Panc1 (cell line): ENCODE measurements at regions not wholly inside any gene's neighbourhood (a gene's known extent, or its start where the extent isn't known, plus 50 kb on each side); places are given as distances from the start of the nearest gene placed in this dataset.

Experiments
- ATAC-seq: fragments of 200-7000 bp; cut with Tn5 transposase; 2 replicates; pipeline ENCODE4 v1.9.1; 2020; ENCODE audit warnings: mild to moderate bottlenecking, moderate library complexity
- BruUV-seq: library from RNA; stranded (reverse); fragments of 400-500 nt; replicated peaks from 2 replicates; lab custom pipeline; 2021; lab: Mats Ljungman, UMichigan
- CTCF ChIA-PET: fragments of 300-600 bp; sonication (Branson Sonifier 250); formaldehyde crosslinking; loops from one replicate; lab custom pipeline; 2022; ENCODE audit warnings: antibody characterized with exemption; lab: Charles Lee
- POLR2A ChIA-PET: fragments of 300-600 bp; sonication (Branson Sonifier 250); formaldehyde crosslinking; loops from one replicate; lab custom pipeline; 2022; ENCODE audit warnings: antibody characterized with exemption; lab: Charles Lee
- DNase-seq: peaks from one replicate; pipeline ENCODE4 v3.0.0-alpha.2; 2010; ENCODE audit warnings: low read depth, low spot score
- H3K27ac ChIP-seq: 2 replicates; pipeline ENCODE4 v1.5.1; 2011; ENCODE audit warnings: mild to moderate bottlenecking, low read length, inconsistent platforms
- H3K27me3 ChIP-seq: fragments of 200-500 bp; sonication (Bioruptor generic); 2 replicates; pipeline ENCODE4 v1.6.0; 2014; ENCODE audit warnings: low read length, inconsistent platforms; ENCODE audit not compliant: control insufficient read depth, insufficient read depth
- H3K36me3 ChIP-seq: fragments of 200-500 bp; sonication (Bioruptor generic); 2 replicates; pipeline ENCODE4 v1.5.1; 2014; ENCODE audit warnings: inconsistent platforms, mild to moderate bottlenecking, low read length, moderate library complexity; ENCODE audit not compliant: control insufficient read depth, insufficient read depth
- H3K4me1 ChIP-seq: 2 replicates; pipeline ENCODE4 v1.5.1; 2011; ENCODE audit warnings: inconsistent platforms, mild to moderate bottlenecking, low read length, moderate library complexity; ENCODE audit not compliant: control insufficient read depth, insufficient read depth
- H3K4me3 ChIP-seq, 2 experiments: 2 replicates each; pipeline ENCODE4 v1.5.1; 2011 to 2012; ENCODE audit warnings: low read depth in 2 of 2, low read length in 2 of 2, mild to moderate bottlenecking in 2 of 2, inconsistent platforms in 1 of 2, moderate library complexity in 1 of 2
- H3K9me3 ChIP-seq: fragments of 200-500 bp; sonication (Bioruptor generic); 2 replicates; pipeline ENCODE4 v1.5.1; 2014; ENCODE audit warnings: low read depth, mild to moderate bottlenecking, inconsistent platforms, low read length, moderate library complexity; ENCODE audit not compliant: control insufficient read depth, insufficient read depth
- POLR2AphosphoS5 ChIP-seq: IDR thresholded peaks from 2 replicates; pipeline ENCODE4 v1.6.1; 2012; ENCODE audit warnings: mild to moderate bottlenecking, low read depth, low read length, moderate library complexity
- REST ChIP-seq, 2 experiments: IDR thresholded peaks; 2 replicates each; pipeline ENCODE4 v1.6.1; 2011 to 2012; ENCODE audit warnings: low read depth in 2 of 2, control low read depth in 1 of 2, low read length in 1 of 2, mild to moderate bottlenecking in 1 of 2, moderate library complexity in 1 of 2; ENCODE audit not compliant: insufficient read depth in 1 of 2
- SIN3A ChIP-seq: IDR thresholded peaks from 2 replicates; pipeline ENCODE4 v1.6.1; 2012; ENCODE audit warnings: low read depth, mild to moderate bottlenecking, low read length, moderate library complexity, borderline replicate concordance; ENCODE audit not compliant: insufficient read depth
- TCF7L2 ChIP-seq: IDR thresholded peaks from 2 replicates; pipeline ENCODE4 v1.6.1; 2011; ENCODE audit warnings: mild to moderate bottlenecking, low read depth, low read length, inconsistent platforms
- in situ Hi-C: cut with HindIII; loops from 2 replicates; pipeline ENCODE4 v1.10.0; 2016; ENCODE audit warnings: low sequenced_read_pairs, low pct_unique_long_range_greater_than_20kb
- intact Hi-C: fragments of 100-400 bp; cut with micrococcal nuclease; formaldehyde crosslinking; loops from one replicate; pipeline ENCODE4 v1.10.0; 2022; ENCODE audit not compliant: unreplicated experiment
- TF ChIP-seq, protein P1 (sequence below): fragments of 450-650 bp; IDR thresholded peaks from 2 replicates; pipeline ENCODE4 v1.5.1; 2017; ENCODE audit warnings: mild to moderate bottlenecking

- in situ Hi-C loops (no loop called here), intact Hi-C loops (no loop called here)
- no TSS peak for BruUV-seq
- Histone ChIP-seq H3K36me3 (no peaks in the 10 kb centered on the region), H3K4me3 (no peak overlapping the region), H3K27ac (no peak overlapping the region), H3K9me3 (no peaks in the 10 kb centered on the region), H3K27me3 (peaks cover 2% of the 10 kb centered on the region; the same call in 1 of the 2 replicates), H3K4me1 (no peaks in the 10 kb centered on the region)
- TF ChIP-seq TCF7L2: no peak
- TF ChIP-seq, protein P1, sequence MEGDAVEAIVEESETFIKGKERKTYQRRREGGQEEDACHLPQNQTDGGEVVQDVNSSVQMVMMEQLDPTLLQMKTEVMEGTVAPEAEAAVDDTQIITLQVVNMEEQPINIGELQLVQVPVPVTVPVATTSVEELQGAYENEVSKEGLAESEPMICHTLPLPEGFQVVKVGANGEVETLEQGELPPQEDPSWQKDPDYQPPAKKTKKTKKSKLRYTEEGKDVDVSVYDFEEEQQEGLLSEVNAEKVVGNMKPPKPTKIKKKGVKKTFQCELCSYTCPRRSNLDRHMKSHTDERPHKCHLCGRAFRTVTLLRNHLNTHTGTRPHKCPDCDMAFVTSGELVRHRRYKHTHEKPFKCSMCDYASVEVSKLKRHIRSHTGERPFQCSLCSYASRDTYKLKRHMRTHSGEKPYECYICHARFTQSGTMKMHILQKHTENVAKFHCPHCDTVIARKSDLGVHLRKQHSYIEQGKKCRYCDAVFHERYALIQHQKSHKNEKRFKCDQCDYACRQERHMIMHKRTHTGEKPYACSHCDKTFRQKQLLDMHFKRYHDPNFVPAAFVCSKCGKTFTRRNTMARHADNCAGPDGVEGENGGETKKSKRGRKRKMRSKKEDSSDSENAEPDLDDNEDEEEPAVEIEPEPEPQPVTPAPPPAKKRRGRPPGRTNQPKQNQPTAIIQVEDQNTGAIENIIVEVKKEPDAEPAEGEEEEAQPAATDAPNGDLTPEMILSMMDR: no peak
- no peak for TF ChIP-seq REST (IDR thresholded peaks at IDR 0.05; ENCODE audit: insufficient read depth in 1 of 2, low read depth in 2 of 2, low read length in 1 of 2)
- no peak for TF ChIP-seq POLR2AphosphoS5
- TF ChIP-seq SIN3A: no peak
- ChIA-PET CTCF (no interaction called here), POLR2A (no interaction called here)
- no peak for ATAC-seq
- no peak for DNase-seq
These were observed 287.2 kb downstream of the RNF144B start for GRCh38 chr6:18674346-18674745.

DNA sequence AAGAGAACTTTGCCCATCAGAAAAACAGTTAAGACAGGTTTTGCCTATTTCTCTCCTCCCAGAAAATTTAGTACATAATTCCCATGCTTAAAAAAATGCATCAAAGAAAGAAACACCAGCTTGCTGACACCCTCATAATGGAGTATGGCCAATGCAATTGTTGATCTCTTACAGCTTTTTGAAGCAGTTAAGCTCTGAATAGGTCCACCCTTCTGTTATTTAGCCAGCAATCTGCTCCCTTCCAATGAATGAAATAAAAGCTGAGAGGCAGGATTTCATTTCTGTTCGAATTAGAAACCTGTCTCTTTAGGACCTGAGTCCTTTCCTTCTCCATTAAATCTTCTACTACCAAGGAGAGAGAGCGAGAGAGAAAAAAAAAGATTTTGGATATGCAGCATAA lies 288.7 kb downstream of the RNF144B start:
- H3K9me3 ChIP-seq: no peaks in the 10 kb centered on the region
- BruUV-seq: no TSS peak
- ChIA-PET POLR2A (no interaction called here), CTCF (no interaction called here)
- no peak overlapping the region for H3K4me3 ChIP-seq
- ATAC-seq (no peak), DNase-seq (no peak)
- in situ Hi-C loops: no loop called here
- no peak overlapping the region for H3K27ac ChIP-seq
- peaks cover 2% of the 10 kb centered on the region; the same call in 1 of the 2 replicates for H3K27me3 ChIP-seq
- intact Hi-C loops: no loop called here
- H3K4me1 ChIP-seq: no peaks in the 10 kb centered on the region
- TF ChIP-seq, protein P1: no peak
- no peak for TF ChIP-seq TCF7L2
- H3K36me3 ChIP-seq: no peaks in the 10 kb centered on the region

GRCh38 chr6:18676548-18676947 lies 289.4 kb downstream of the RNF144B start:
- intact Hi-C loops (no loop called here), in situ Hi-C loops (no loop called here)
- CTCF ChIA-PET: no interaction called here

More at GRCh38 chr6:18676548-18676947, 289.4 kb downstream of the RNF144B start:
- DNase-seq (no peak), ATAC-seq (no peak)
- Histone ChIP-seq H3K9me3 (no peaks in the 10 kb centered on the region), H3K27me3 (peaks cover 2% of the 10 kb centered on the region; the same call in 1 of the 2 replicates), H3K27ac (no peak overlapping the region), H3K36me3 (no peaks in the 10 kb centered on the region), H3K4me1 (no peaks in the 10 kb centered on the region), H3K4me3 (no peak overlapping the region)
- BruUV-seq: no TSS peak
- POLR2A ChIA-PET: no interaction called here
- TF ChIP-seq POLR2AphosphoS5 (no peak), TCF7L2 (no peak), REST (IDR thresholded peaks at IDR 0.05; ENCODE audit: insufficient read depth in 1 of 2, low read depth in 2 of 2, low read length in 1 of 2) (no peak), SIN3A (no peak)
- TF ChIP-seq, protein P1: no peak
